SK-N-SH (cell line): ENCODE measurements at regions not wholly inside any gene's neighbourhood (a gene's known extent, or its start where the extent isn't known, plus 50 kb on each side); places are given as distances from the start of the nearest gene placed in this dataset.
A peak's percentile ranks its signal among the peaks of the same experiment; 100 is the strongest.

Experiments used
- CTCF ChIA-PET: fragments of 300-600, 350-600 bp; formaldehyde crosslinking; extraction: SDS; loops from one replicate; lab custom pipeline; 2021; lab: Yijun Ruan, JAX
- POLR2A ChIA-PET: fragments of 350-600 bp; sonication (Branson Sonifier 250); formaldehyde crosslinking; extraction: SDS; loops from one replicate; lab custom pipeline; 2020; ENCODE audit warnings: antibody characterized with exemption, inconsistent platforms; lab: Yijun Ruan, JAX
- DNase-seq: peaks from one replicate; pipeline ENCODE4 v3.0.0; 2012
- H2AFZ ChIP-seq: fragments of 200-600 bp; sonication (generic); 2 replicates; pipeline ENCODE4 v1.8.1; 2016; ENCODE audit warnings: antibody characterized with exemption, mild to moderate bottlenecking, low read depth
- H3F3A ChIP-seq: fragments of 200-600 bp; sonication (generic); replicated peaks from 2 replicates; pipeline ENCODE3; 2016; ENCODE audit warnings: antibody characterized with exemption, mild to moderate bottlenecking; ENCODE audit not compliant: insufficient read depth
- H3K27ac ChIP-seq, 2 experiments: fragments of 200-500 bp in 1 of 2; fragments of 200-600 bp in 1 of 2; sonication (Bioruptor generic) in 1 of 2; sonication (generic), shearing (Covaris generic) in 1 of 2; 2 replicates each; pipeline versions ENCODE4 v1.5.1 to v1.6.1; 2014 to 2016; ENCODE audit warnings: low read depth in 2 of 2, inconsistent platforms in 1 of 2, low read length in 1 of 2, mild to moderate bottlenecking in 1 of 2, mixed read lengths in 1 of 2
- H3K27me3 ChIP-seq: fragments of 200-600 bp; sonication (generic), shearing (Covaris generic); 2 replicates; pipeline ENCODE4 v1.6.1; 2016; ENCODE audit warnings: mixed run types; ENCODE audit not compliant: insufficient read depth
- H3K36me3 ChIP-seq, 2 experiments: fragments of 200-500 bp in 1 of 2; fragments of 200-600 bp in 1 of 2; sonication (Bioruptor generic) in 1 of 2; sonication (generic) in 1 of 2; replicated peaks in 1 of 2; 2 replicates each; pipeline versions ENCODE3 to v1.5.1; 2014 to 2016; ENCODE audit warnings: low read length in 1 of 2, mild to moderate bottlenecking in 1 of 2; ENCODE audit not compliant: insufficient read depth in 2 of 2, control insufficient read depth in 1 of 2
- H3K4me1 ChIP-seq, 2 experiments: fragments of 200-500 bp in 1 of 2; fragments of 200-600 bp in 1 of 2; sonication (Bioruptor generic) in 1 of 2; sonication (generic), shearing (Covaris generic) in 1 of 2; 2 replicates each; pipeline versions ENCODE4 v1.5.1 to v1.6.1; 2014 to 2016; ENCODE audit warnings: low read depth in 1 of 2, low read length in 1 of 2, mixed run types in 1 of 2; ENCODE audit not compliant: insufficient read depth in 2 of 2, control insufficient read depth in 1 of 2
- H3K4me2 ChIP-seq: fragments of 200-600 bp; sonication (generic), shearing (Covaris generic); 2 replicates; pipeline ENCODE4 v1.6.1; 2017; ENCODE audit warnings: mixed run types
- H3K4me3 ChIP-seq, 2 experiments: fragments of 200-500 bp in 1 of 2; fragments of 200-600 bp in 1 of 2; sonication (Bioruptor generic) in 1 of 2; sonication (generic), shearing (Covaris generic) in 1 of 2; 2 replicates each; pipeline versions ENCODE4 v1.5.1 to v1.8.1; 2014 to 2016; ENCODE audit warnings: low read depth in 2 of 2, inconsistent platforms in 1 of 2, low read length in 1 of 2, mild to moderate bottlenecking in 1 of 2, mixed read lengths in 1 of 2, moderate library complexity in 1 of 2
- H3K79me2 ChIP-seq: fragments of 200-600 bp; sonication (generic); 2 replicates; pipeline ENCODE4 v1.8.1; 2017; ENCODE audit warnings: mild to moderate bottlenecking; ENCODE audit not compliant: insufficient read depth
- H3K9ac ChIP-seq: fragments of 200-600 bp; sonication (generic); 2 replicates; pipeline ENCODE4 v1.6.1; 2017; ENCODE audit warnings: mixed run types
- H3K9me2 ChIP-seq: fragments of 200-600 bp; sonication (generic); 2 replicates; pipeline ENCODE4 v1.6.1; 2017; ENCODE audit warnings: mixed run types
- H3K9me3 ChIP-seq: fragments of 200-600 bp; sonication (generic); 2 replicates; pipeline ENCODE4 v1.6.1; 2017; ENCODE audit warnings: mixed run types, mild to moderate bottlenecking, moderate library complexity
- H4K20me1 ChIP-seq: fragments of 200-600 bp; sonication (generic); 2 replicates; pipeline ENCODE4 v1.6.1; 2017; ENCODE audit warnings: mild to moderate bottlenecking, mixed run types; ENCODE audit not compliant: insufficient read depth
- CHD2 ChIP-seq: fragments of 150-350 bp; IDR thresholded peaks from 2 replicates; pipeline ENCODE4 v1.6.1; 2018; ENCODE audit warnings: low read length; ENCODE audit not compliant: partially characterized antibody
- EP300 ChIP-seq, 2 experiments: IDR thresholded peaks; 2 replicates each; pipeline versions ENCODE4 v1.4.0 to v1.6.1; 2012; ENCODE audit warnings: borderline replicate concordance in 1 of 2, low read depth in 1 of 2, low read length in 1 of 2
- FOSL2 ChIP-seq: IDR thresholded peaks from 2 replicates; pipeline ENCODE4 v1.4.0; 2012; ENCODE audit warnings: low read depth, mild to moderate bottlenecking, moderate library complexity, borderline replicate concordance
- FOXM1 ChIP-seq: IDR thresholded peaks from 2 replicates; pipeline ENCODE4 v1.4.0; 2012; ENCODE audit warnings: low read depth, mild to moderate bottlenecking
- MEF2A ChIP-seq: IDR thresholded peaks from 2 replicates; pipeline ENCODE4 v1.4.0; 2012; ENCODE audit warnings: low read depth, borderline replicate concordance
- NRF1 ChIP-seq: IDR thresholded peaks from 2 replicates; pipeline ENCODE4 v1.6.1; 2012; ENCODE audit warnings: low read depth, mild to moderate bottlenecking, low read length
- POLR2AphosphoS5 ChIP-seq: IDR thresholded peaks from 2 replicates; pipeline ENCODE4 v1.6.1; 2012; ENCODE audit warnings: low read depth, low read length
- RAD21 ChIP-seq: IDR thresholded peaks from 2 replicates; pipeline ENCODE4 v1.6.1; 2012; ENCODE audit warnings: mild to moderate bottlenecking, low read length
- RFX5 ChIP-seq: IDR thresholded peaks from 2 replicates; pipeline ENCODE4 v1.6.1; 2012; ENCODE audit warnings: mild to moderate bottlenecking, improper control_type of control experiment, low read length
- SIN3A ChIP-seq: IDR thresholded peaks from 2 replicates; pipeline ENCODE4 v1.6.1; 2012; ENCODE audit warnings: low read depth, mild to moderate bottlenecking, low read length, moderate library complexity, borderline replicate concordance
- TEAD4 ChIP-seq: IDR thresholded peaks from 2 replicates; pipeline ENCODE4 v1.4.0; 2012; ENCODE audit warnings: mild to moderate bottlenecking, borderline replicate concordance; ENCODE audit not compliant: insufficient read depth
- WGBS: methylation state at CpG from one replicate; pipeline ENCODE4 v1.1.6; 2017; ENCODE audit warnings: low lambda C conversion rate; 5-methylcytosine and 5-hydroxymethylcytosine counted together
- TF ChIP-seq, protein P1 (sequence below): fragments of 150-350 bp; IDR thresholded peaks from 2 replicates; pipeline ENCODE4 v1.6.1; 2016; ENCODE audit warnings: mild to moderate bottlenecking, low read depth, low read length
- TF ChIP-seq, protein P2 (sequence below): IDR thresholded peaks from 2 replicates; pipeline ENCODE4 v1.6.1; 2012; ENCODE audit warnings: mild to moderate bottlenecking, low read depth, low read length, moderate library complexity
- TF ChIP-seq, protein P3 (sequence below): fragments of 150-350 bp; IDR thresholded peaks from 2 replicates; pipeline ENCODE4 v1.6.1; 2017; ENCODE audit warnings: antibody characterized with exemption, low read length, low read depth, borderline replicate concordance
- TF ChIP-seq, protein P4 (sequence below): fragments of 200-600 bp; sonication (generic); IDR thresholded peaks from 2 replicates; pipeline ENCODE4 v1.6.1; 2017; ENCODE audit warnings: antibody characterized with exemption, mild to moderate bottlenecking, moderate library complexity

DNA sequence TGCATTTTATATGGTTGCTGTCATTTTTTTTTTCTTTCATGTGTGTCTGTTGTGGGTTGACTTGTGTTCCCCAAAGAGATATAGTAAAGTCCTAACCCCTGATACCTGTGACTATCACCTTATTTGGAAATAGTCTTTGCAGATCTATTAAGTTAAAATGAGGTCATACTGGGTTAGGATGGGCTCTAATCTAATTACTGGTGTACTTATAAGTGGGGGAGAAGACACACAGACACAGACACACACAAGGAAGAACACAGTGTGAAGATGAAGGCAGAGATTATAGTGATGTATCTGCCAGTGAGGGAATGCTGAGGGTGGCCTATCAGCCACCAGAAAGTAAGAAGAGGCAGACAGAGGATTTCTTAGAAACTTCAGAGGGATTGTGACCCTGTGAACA lies 318.4 kb upstream of the ATP2B1 start:
- no peaks in the 10 kb centered on the region for H4K20me1 ChIP-seq
- POLR2A ChIA-PET: no interaction called here
- H2AFZ ChIP-seq: no peak overlapping the region
- peaks cover 13% of the 10 kb centered on the region for H3F3A ChIP-seq
- no peak overlapping the region for H3K9ac ChIP-seq
- H3K27me3 ChIP-seq: no peaks in the 10 kb centered on the region
- no peaks in the 10 kb centered on the region for H3K36me3 ChIP-seq
- no peaks in the 10 kb centered on the region for H3K79me2 ChIP-seq
- peaks cover 23 to 36% of the 10 kb centered on the region in 2 experiments for H3K4me1 ChIP-seq
- DNase-seq: no peak
- TF ChIP-seq FOXM1: no peak
- no peak for TF ChIP-seq TEAD4
- TF ChIP-seq FOSL2: no peak
- TF ChIP-seq MEF2A: no peak
- no peak for TF ChIP-seq EP300 (IDR thresholded peaks at IDR 0.05; ENCODE audit: borderline replicate concordance in 1 of 2, low read depth in 1 of 2, low read length in 1 of 2)
- TF ChIP-seq, protein P1, sequence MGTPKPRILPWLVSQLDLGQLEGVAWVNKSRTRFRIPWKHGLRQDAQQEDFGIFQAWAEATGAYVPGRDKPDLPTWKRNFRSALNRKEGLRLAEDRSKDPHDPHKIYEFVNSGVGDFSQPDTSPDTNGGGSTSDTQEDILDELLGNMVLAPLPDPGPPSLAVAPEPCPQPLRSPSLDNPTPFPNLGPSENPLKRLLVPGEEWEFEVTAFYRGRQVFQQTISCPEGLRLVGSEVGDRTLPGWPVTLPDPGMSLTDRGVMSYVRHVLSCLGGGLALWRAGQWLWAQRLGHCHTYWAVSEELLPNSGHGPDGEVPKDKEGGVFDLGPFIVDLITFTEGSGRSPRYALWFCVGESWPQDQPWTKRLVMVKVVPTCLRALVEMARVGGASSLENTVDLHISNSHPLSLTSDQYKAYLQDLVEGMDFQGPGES: no peak
- TF ChIP-seq RFX5: no peak
- no peak for TF ChIP-seq RAD21
- TF ChIP-seq, protein P2, sequence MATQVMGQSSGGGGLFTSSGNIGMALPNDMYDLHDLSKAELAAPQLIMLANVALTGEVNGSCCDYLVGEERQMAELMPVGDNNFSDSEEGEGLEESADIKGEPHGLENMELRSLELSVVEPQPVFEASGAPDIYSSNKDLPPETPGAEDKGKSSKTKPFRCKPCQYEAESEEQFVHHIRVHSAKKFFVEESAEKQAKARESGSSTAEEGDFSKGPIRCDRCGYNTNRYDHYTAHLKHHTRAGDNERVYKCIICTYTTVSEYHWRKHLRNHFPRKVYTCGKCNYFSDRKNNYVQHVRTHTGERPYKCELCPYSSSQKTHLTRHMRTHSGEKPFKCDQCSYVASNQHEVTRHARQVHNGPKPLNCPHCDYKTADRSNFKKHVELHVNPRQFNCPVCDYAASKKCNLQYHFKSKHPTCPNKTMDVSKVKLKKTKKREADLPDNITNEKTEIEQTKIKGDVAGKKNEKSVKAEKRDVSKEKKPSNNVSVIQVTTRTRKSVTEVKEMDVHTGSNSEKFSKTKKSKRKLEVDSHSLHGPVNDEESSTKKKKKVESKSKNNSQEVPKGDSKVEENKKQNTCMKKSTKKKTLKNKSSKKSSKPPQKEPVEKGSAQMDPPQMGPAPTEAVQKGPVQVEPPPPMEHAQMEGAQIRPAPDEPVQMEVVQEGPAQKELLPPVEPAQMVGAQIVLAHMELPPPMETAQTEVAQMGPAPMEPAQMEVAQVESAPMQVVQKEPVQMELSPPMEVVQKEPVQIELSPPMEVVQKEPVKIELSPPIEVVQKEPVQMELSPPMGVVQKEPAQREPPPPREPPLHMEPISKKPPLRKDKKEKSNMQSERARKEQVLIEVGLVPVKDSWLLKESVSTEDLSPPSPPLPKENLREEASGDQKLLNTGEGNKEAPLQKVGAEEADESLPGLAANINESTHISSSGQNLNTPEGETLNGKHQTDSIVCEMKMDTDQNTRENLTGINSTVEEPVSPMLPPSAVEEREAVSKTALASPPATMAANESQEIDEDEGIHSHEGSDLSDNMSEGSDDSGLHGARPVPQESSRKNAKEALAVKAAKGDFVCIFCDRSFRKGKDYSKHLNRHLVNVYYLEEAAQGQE: no peak
- TF ChIP-seq, protein P3, sequence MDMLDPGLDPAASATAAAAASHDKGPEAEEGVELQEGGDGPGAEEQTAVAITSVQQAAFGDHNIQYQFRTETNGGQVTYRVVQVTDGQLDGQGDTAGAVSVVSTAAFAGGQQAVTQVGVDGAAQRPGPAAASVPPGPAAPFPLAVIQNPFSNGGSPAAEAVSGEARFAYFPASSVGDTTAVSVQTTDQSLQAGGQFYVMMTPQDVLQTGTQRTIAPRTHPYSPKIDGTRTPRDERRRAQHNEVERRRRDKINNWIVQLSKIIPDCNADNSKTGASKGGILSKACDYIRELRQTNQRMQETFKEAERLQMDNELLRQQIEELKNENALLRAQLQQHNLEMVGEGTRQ: no peak
- no peak for TF ChIP-seq SIN3A
- TF ChIP-seq, all 33 proteins: peak for 0
- no peaks in the 10 kb centered on the region for H3K9me3 ChIP-seq
- CTCF ChIA-PET: no interaction called here
- H3K4me3 ChIP-seq: no peak overlapping the region
- H3K27ac ChIP-seq: peak overlapping the region in 1 of 2 experiments; percentile 40; a peak in 2 of 4 replicates
- H3K4me2 ChIP-seq: no peak overlapping the region
- H3K9me2 ChIP-seq: no peaks in the 10 kb centered on the region

DNA sequence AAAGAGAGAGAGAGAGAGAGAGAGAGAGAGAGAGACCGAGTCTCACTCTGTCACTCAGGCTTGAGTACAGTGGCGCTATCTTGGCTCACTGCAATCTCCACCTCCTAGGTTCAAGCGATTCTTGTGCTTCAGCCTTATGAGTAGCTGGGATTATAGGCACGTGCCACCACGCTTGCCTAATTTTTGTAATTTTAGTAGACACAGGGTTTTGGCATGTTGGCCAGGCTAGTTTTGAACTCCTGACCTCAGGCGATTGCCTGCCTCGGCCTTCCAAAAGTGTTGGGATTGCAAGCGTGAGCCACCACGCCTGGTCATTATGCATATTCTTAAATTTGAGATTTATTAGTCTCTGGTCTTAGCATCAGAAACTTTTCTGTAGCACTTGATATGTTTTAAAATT lies 317.9 kb upstream of the ATP2B1 start:
- 98% methylated on average over 9 of the region's 9 CpGs for WGBS
- peaks cover 13% of the 10 kb centered on the region for H3F3A ChIP-seq
- H3K36me3 ChIP-seq: no peaks in the 10 kb centered on the region
- no peak overlapping the region for H3K27ac ChIP-seq
- ChIA-PET CTCF (no interaction called here), POLR2A (no interaction called here)
- H2AFZ ChIP-seq: no peak overlapping the region
- no peak overlapping the region for H3K4me3 ChIP-seq
- H3K79me2 ChIP-seq: no peaks in the 10 kb centered on the region
- peaks cover 23 to 36% of the 10 kb centered on the region in 2 experiments for H3K4me1 ChIP-seq
- no peak overlapping the region for H3K9ac ChIP-seq
- no peak for DNase-seq
- H3K9me3 ChIP-seq: no peaks in the 10 kb centered on the region
- H3K4me2 ChIP-seq: no peak overlapping the region
- TF ChIP-seq RFX5 (no peak), CHD2 (no peak), NRF1 (no peak), POLR2AphosphoS5 (no peak), RAD21 (no peak)
- TF ChIP-seq, protein P4, sequence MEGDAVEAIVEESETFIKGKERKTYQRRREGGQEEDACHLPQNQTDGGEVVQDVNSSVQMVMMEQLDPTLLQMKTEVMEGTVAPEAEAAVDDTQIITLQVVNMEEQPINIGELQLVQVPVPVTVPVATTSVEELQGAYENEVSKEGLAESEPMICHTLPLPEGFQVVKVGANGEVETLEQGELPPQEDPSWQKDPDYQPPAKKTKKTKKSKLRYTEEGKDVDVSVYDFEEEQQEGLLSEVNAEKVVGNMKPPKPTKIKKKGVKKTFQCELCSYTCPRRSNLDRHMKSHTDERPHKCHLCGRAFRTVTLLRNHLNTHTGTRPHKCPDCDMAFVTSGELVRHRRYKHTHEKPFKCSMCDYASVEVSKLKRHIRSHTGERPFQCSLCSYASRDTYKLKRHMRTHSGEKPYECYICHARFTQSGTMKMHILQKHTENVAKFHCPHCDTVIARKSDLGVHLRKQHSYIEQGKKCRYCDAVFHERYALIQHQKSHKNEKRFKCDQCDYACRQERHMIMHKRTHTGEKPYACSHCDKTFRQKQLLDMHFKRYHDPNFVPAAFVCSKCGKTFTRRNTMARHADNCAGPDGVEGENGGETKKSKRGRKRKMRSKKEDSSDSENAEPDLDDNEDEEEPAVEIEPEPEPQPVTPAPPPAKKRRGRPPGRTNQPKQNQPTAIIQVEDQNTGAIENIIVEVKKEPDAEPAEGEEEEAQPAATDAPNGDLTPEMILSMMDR: no peak
- no peaks in the 10 kb centered on the region for H3K27me3 ChIP-seq
- no peaks in the 10 kb centered on the region for H4K20me1 ChIP-seq
- 0 out of 2 replicates have a peak, but pooled peaks cover 3% of the 10 kb centered on the region for H3K9me2 ChIP-seq
